Glomerular visceral epithelial cell (primary cell): ENCODE measurements at regions not wholly inside any gene's neighbourhood (a gene's known extent, or its start where the extent isn't known, plus 50 kb on each side); places are given as distances from the start of the nearest gene placed in this dataset.
"Not testable (repeated sequence)": the region's sequence is repeated elsewhere in the genome, so short reads cannot be mapped to it uniquely, and the experiment has no call there.

Source experiments
- DNase-seq: peaks from one replicate; pipeline ENCODE4 v3.0.0-alpha.2; 2016; ENCODE audit errors: extremely low spot score

- no peak for DNase-seq
These were observed 1052.6 kb downstream of the DNAJB9 start for GRCh38 chr7:109622320-109622719.

- DNase-seq: not testable (repeated sequence)
These were observed 1063.2 kb downstream of the DNAJB9 start for GRCh38 chr7:109632890-109633289.

GRCh38 chr7:109635374-109635773 is 1065.7 kb downstream of the DNAJB9 start:
- no peak for DNase-seq

- no peak for DNase-seq
These were observed 1067.8 kb downstream of the DNAJB9 start for GRCh38 chr7:109637428-109637990.

GRCh38 chr7:109638321-109638720 is 1068.6 kb downstream of the DNAJB9 start:
- no peak for DNase-seq

GRCh38 chr7:109639561-109639960 is 1069.9 kb downstream of the DNAJB9 start:
- DNase-seq: no peak

- no peak for DNase-seq
These were observed 1071.8 kb downstream of the DNAJB9 start for GRCh38 chr7:109641445-109641844.

GRCh38 chr7:109646124-109646523 is 1076.5 kb downstream of the DNAJB9 start:
- no peak for DNase-seq

- DNase-seq: not testable (repeated sequence)
These were observed 1076.9 kb downstream of the DNAJB9 start for GRCh38 chr7:109646594-109646993.

- not testable (repeated sequence) for DNase-seq
These were observed 1077.6 kb downstream of the DNAJB9 start for GRCh38 chr7:109647263-109647662.

GRCh38 chr7:109659261-109659660 is 1089.6 kb downstream of the DNAJB9 start:
- DNase-seq: no peak

- no peak for DNase-seq
These were observed 1090.7 kb downstream of the DNAJB9 start for GRCh38 chr7:109660401-109660800.

GRCh38 chr7:109663806-109664205 is 1094.1 kb downstream of the DNAJB9 start:
- no peak for DNase-seq

GRCh38 chr7:109687269-109687668 is 1117.6 kb downstream of the DNAJB9 start:
- not testable (repeated sequence) for DNase-seq

GRCh38 chr7:109692613-109693012 is 1122.9 kb downstream of the DNAJB9 start:
- not testable (repeated sequence) for DNase-seq

- DNase-seq: no peak
These were observed 1124.7 kb downstream of the DNAJB9 start for GRCh38 chr7:109694149-109695071.

- no peak for DNase-seq
These were observed 1125.7 kb downstream of the DNAJB9 start for GRCh38 chr7:109695419-109695818.

GRCh38 chr7:109696723-109697122 is 1127.0 kb downstream of the DNAJB9 start:
- no peak for DNase-seq

GRCh38 chr7:109699661-109700060 is 1130.0 kb downstream of the DNAJB9 start:
- no peak for DNase-seq

- DNase-seq: no peak
These were observed 1143.7 kb downstream of the DNAJB9 start for GRCh38 chr7:109713366-109713765.

- DNase-seq: not testable (repeated sequence)
These were observed 1149.7 kb downstream of the DNAJB9 start for GRCh38 chr7:109719359-109719758.

- DNase-seq: no peak
These were observed 1164.9 kb downstream of the DNAJB9 start for GRCh38 chr7:109734601-109735000.

- no peak for DNase-seq
These were observed 1166.2 kb downstream of the DNAJB9 start for GRCh38 chr7:109735881-109736280.
